IMR-90 (cell line): ENCODE measurements at regions not wholly inside any gene's neighbourhood (a gene's known extent, or its start where the extent isn't known, plus 50 kb on each side); places are given as distances from the start of the nearest gene placed in this dataset.

Source experiments
- BHLHE40 ChIP-seq: fragments of 150-350 bp; IDR thresholded peaks from 2 replicates; pipeline ENCODE4 v1.6.1; 2016; ENCODE audit warnings: mild to moderate bottlenecking, low read depth, low read length
- CTCF ChIP-seq: conservative IDR thresholded peaks from 2 replicates; pipeline ENCODE4 v1.5.1; 2012; ENCODE audit warnings: mild to moderate bottlenecking, low read depth, low read length, improper control_type of control experiment
- MAFK ChIP-seq: IDR thresholded peaks from 2 replicates; pipeline ENCODE4 v1.6.1; 2012; ENCODE audit warnings: low read depth, low read length, improper control_type of control experiment
- MXI1 ChIP-seq: IDR thresholded peaks from 2 replicates; pipeline ENCODE4 v1.6.1; 2012; ENCODE audit warnings: low read depth, mild to moderate bottlenecking, low read length, moderate library complexity, borderline replicate concordance
- POLR2A ChIP-seq: IDR thresholded peaks from 2 replicates; pipeline ENCODE4 v1.6.1; 2012; ENCODE audit warnings: mild to moderate bottlenecking, low read depth, low read length
- SMC3 ChIP-seq: fragments of 150-350 bp; IDR thresholded peaks from 2 replicates; pipeline ENCODE4 v1.6.1; 2016; ENCODE audit warnings: low read depth, mild to moderate bottlenecking, antibody characterized with exemption, low read length, moderate library complexity

GRCh38 chr11:28899706-28900105, 791.5 kb downstream of the METTL15 start:
- TF ChIP-seq CTCF (no peak), MXI1 (no peak), POLR2A (no peak), MAFK (no peak), BHLHE40 (no peak), SMC3 (no peak)
